Hepatocyte (in vitro differentiated cells): ENCODE measurements at regions not wholly inside any gene's neighbourhood (a gene's known extent, or its start where the extent isn't known, plus 50 kb on each side); places are given as distances from the start of the nearest gene placed in this dataset.

ENCODE experiments used
- CTCF ChIP-seq: fragments of 200-600 bp; sonication (generic); IDR thresholded peaks from 2 replicates; pipeline ENCODE4 v1.5.1; 2016; ENCODE audit warnings: antibody characterized with exemption, mild to moderate bottlenecking; ENCODE audit not compliant: poor library complexity
- EZH2 ChIP-seq: fragments of 200-600 bp; sonication (generic); IDR thresholded peaks from 2 replicates; pipeline ENCODE4 v1.6.1; 2016; ENCODE audit warnings: antibody characterized with exemption, mild to moderate bottlenecking, borderline replicate concordance
- EZH2phosphoT487 ChIP-seq: fragments of 200-600 bp; sonication (generic); IDR thresholded peaks from one replicate; pipeline ENCODE4 v1.6.1; 2018; ENCODE audit warnings: antibody characterized with exemption, mild to moderate bottlenecking, low read depth, moderate library complexity; ENCODE audit not compliant: unreplicated experiment, severe bottlenecking

- TF ChIP-seq CTCF, result no peak
- no peak for TF ChIP-seq EZH2
- TF ChIP-seq EZH2phosphoT487, result no peak
These were observed 97.3 kb upstream of the TNRC6C start for GRCh38 chr17:77861133-77861695.
